ENCODE measurements at regions not wholly inside any gene's neighbourhood (a gene's known extent, or its start where the extent isn't known, plus 50 kb on each side); places are given as distances from the start of the nearest gene placed in this dataset.

DNA sequence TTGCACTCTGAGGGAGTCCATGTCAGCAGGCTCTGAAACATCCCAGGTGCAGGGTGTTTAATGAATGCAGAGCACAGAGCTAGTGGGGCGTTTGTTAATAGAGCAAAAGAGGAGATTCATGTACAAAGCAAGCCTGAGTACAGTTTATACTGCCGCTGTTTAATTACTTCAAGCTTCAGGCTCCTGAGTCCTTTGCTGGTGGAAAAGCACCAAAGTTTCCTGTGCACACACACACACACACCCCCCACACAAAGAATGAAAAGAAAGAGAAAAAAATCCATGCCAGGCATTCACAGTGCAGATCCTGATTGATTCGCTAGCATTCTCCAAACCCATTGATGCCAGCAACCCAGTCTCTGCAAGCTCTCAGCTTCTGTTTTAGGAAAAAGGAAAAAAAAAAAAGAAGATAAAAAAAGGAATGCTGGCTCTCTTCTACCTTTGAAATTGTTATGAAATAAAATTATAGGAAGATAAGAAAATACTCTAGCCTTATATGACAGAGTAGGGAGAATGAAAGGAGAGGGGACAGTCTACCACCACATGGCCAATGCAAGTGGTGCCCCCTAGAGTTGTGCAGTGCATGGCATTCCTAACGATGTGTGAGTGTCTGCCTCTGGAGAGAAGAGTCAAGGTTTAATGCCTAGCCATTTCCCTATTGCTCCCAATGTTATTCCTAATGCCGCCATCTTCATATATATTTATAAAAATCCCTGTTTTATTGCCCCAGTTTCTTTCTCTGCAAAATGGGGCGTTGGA lies 216.5 kb downstream of the TMEM114 start:
- DNase-seq: no peak

DNA sequence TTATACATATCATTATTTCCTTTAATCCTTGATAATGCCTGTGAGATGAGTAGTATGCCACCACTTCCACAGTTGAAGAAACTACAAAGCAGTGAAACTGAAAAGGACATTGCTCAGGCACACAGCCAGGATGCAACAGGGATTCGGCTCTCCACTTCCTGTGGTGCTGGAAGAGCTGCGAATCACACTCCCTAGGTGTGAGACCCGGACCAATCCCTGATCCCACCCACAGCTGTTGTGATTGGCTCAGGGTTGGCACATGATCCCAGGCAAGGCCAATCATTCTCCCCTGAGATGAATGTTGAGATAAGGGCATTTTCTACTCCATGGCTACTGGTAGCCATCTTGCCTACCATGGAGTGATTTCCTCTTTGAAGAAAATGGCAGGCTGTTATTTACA lies 218.2 kb downstream of the TMEM114 start:
- DNase-seq: no peak

DNA sequence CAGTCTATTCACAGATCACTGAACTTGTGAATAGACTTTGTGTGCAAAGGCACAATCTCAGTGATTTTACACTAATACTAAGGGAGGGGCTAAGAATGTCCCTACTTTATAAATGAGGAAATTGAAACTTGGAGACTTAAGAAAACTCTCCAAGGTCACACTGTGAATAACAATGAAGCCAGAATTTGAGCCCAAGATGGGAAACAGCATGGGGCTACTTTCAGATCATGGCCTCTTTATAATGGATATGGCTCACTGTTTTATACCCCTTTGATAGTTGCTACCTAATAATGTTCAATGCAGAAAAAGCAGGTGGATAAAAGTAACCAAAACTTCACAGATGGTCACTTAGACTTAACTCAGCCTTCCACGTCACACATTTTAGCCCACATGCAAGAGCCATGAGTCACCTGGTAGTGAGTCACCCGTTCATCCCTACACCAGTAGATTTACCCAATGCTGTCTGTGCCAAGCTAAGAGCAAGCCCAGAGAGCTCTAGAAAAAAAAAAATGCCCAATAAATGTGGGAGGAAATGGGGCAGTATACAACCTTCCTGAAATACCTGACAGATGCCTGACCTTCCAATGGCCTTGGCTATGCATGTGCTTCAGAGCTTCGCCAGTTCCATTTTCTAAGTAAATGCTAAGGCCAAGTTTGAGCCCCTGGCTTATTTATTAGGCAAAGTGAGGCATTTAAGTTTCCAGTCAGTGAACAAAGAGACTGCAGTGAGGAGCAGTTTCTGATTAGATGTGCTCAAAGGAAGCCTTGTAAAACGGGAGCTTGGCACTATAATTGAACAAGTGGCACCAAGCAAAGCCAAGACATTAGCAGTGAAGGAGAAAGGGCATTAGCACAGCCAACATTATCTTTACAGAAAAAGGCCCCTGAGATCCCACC lies 219.7 kb downstream of the TMEM114 start:
- no peak for DNase-seq

DNA sequence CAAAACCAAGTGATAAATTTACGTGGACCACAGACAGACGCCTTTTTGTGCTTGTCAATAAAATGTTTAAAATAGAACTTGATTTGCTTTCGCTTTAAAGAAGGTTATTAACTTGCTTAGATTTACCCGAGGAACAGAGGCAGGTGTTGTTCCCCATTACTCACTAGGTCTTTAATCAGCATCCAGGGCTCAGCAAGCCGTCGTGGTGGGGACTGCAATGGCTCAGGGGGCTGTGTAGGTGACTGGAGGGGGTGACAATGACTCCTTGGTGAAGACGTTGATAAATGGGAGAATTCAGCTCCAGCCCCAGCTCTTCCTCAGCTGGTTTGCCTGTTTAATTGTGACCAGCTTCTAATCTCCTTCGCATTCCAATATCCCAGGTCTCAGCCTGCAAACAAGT lies 231.4 kb downstream of the TMEM114 start:
- no peak for DNase-seq

DNA sequence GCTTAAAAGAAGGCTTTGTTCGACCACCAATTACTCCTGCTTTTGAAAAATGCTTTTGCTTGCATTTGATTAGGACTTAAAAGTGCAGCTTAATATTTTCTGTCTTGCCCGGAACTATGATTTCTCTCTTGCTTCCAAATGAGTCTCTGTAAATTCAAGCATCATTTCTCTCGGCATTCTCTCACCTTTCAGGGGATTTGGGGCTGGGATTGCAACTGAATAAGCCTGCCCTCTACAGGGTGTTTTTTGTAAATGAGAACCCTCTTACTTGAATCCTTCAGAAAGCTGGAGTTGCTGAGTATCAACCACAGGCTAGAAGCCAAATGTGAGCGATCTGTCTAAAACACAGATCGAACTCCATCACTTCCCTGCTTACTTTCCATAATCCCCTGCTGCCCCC lies 234.6 kb downstream of the TMEM114 start:
- DNase-seq: no peak

DNA sequence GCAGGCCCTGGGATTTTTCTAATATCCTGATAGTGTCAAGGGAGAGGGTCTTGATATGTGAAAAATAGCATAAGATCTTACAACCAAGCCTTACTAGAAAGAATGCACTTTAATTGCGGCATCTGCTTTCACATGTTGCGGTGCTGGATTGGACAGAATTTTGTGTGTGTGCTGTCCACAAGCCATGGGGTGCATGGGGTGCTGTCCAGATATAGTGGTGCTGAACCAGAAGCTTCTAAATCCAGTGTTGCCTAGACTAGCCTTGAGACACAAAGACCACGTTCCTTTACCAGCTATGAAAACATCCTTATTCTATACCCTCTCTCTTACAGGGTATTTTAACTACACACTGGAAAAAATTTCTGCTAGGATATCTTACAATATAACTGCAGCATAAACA lies 244.0 kb downstream of the TMEM114 start:
- no peak for DNase-seq

DNA sequence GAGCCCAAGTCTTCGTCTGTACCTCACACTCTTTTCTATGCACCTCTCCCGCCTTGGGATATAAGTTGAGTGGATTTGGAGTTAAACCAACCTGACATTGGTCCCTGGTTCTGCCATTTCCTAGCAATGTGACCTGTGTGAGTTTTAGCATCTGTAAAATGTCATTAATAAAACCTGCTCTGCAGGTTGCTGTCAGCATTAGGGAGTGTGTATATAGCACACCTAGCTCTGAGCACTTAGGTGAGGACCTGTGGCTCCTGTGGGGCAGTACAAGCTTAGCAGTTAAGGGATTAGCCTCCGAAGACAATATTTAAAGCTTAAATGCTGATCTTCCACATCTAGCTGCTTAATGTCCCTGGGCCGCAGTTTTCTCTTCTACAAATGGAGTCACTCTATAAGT lies 248.0 kb downstream of the TMEM114 start:
- DNase-seq: no peak

DNA sequence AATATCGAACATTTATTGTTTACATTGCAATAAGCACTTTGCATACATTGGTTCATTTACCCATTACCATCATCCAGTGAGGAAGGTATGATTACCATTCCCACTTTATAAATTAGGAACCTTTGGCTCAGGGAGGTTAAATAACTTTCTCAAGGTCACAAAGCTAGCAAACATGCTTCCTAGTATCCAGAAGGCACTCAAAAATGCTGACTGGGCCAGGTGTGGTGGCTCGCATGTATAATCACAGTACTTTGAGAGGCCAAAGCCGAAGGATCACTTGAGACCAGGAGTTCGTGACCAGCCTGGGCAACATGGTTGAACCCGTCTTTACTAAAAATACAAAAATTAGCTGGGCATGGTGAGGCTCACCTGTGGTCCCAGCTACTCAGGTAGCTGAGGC lies 259.6 kb downstream of the TMEM114 start:
- DNase-seq: no peak

DNA sequence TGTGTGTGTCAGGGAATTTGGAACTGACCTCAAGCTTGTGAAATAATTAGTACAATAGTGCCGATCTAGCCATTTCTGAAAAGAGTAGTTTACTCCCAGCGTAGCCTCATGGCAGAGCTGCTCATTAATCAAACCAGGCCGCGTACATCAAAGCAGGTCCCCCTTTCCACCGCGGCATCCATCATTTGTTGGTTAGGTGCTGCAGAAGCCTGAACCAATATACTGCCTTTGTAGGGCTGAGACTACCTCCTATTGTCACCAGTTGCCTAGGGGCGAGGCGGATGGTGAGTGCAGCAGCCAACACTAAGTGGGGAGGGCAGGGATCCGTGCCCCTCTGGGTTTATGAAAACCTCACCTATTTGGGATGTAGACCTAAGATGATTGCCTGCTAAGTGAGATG lies 264.1 kb downstream of the TMEM114 start:
- no peak for DNase-seq

DNA sequence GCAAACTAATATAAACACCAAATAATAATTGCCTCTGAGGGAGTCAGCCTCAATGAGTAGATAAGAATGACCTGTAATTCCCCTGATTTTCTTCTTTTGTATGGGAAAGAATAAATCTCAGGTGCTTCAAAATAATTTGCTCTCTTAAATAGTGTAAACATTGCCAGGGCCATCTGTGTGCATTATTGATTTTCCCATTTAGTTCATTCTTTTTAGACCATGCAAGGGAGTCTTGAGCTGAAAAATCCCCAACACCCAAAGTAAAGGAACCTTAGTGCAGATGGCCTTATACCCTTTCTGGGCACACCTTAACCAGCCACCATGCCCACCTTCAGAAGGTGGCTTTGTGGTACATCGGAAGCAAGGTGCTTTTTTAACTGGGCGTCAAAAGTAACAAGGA lies 267.2 kb downstream of the TMEM114 start:
- DNase-seq: no peak

DNA sequence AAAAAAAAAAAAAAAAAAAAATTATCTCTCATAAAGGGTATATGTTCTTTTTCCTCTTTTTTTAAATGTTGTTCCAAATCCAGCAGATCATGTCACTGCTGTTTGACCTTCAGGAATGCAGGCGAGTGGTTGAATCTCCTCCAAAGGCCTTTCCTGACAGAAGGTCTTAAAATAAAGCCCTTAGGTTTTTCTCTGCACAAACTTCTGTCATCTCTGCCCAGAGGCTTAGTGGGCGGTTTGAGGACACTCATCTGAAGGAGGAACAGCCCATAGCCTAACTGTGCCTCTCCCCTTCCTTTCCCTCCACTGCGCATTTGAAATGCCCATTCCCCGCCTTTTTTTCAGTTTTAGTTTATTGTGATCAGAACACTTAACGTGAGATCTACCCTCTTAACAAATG lies 270.2 kb downstream of the TMEM114 start:
- DNase-seq: no peak

DNA sequence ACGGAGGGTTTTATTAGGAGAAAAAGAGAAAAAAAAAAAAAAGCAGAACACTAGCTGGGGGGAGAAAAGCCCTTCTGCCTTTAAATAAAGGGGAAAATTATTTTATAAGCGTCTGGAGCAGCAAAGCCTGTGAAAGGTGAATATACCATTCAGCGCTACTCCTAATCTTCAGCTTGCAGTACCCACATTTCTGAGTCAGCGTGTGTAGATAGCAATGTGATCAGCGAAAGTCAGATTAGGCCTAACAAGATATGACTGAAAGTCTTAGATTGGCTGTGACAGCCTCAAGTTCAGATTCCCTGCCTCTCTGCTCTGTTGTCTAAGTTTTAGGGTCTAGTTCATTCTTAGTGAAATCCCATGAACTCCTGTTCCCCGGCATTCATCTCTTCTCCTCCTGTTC lies 279.5 kb downstream of the TMEM114 start:
- no peak for DNase-seq

DNA sequence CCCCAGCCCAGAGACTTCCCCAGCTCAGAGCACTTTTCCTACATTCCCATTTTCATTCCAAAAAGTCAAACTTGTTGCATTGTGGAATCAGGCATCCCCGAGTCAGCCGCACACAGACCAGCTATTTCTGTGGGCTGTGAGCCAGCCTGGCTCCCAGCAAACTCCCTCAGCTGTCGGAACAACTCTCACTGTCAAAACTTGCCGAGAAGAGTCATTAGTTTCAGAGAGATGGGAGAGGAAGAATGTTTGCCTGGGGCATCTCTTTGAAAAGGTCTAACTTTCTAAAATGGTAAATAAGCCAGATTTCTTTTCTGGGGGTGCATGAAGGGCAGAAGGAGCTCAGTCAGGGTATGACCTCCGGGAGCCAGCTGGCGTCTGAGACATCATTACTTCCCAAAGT lies 280.0 kb downstream of the TMEM114 start:
- no peak for DNase-seq

DNA sequence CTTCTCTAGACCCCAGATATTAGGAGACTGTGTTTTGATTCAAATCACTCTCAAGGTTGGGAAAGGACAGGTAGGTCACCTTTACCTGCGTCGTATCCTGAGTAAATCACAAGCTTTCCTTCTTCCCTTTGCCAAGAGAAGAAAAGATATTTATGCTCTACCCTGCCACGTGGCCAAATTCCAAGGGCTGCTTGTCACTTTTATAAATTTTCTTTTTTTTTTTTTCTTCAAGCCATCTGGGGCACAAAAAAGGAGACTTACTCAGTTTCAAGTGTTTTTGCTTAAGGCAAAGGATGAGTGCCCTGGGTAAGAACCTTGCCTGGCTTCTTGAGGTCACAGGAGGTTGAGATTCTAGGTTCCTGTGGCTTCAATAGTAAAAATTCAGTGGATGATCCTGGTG lies 285.1 kb downstream of the TMEM114 start:
- no peak for DNase-seq

DNA sequence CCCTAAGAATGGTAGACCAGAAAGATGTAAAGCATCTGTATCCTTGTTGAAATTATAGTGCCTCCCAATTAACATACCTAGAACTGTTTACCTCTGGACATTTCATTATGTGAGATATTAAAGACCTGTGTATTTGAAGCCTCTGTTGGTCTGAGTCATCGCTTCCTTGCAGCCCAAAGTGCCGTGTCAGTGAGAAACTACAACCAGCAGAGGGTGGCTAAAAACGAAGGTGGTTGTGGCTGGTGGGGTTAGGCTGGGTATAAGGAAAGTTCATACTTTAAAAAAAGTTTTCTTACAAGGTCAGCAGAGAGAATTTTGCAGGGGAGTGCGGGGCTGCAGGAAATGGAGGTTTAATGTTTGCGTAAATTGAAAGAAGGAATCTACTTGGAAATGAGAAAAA lies 290.7 kb downstream of the TMEM114 start:
- no peak for DNase-seq

DNA sequence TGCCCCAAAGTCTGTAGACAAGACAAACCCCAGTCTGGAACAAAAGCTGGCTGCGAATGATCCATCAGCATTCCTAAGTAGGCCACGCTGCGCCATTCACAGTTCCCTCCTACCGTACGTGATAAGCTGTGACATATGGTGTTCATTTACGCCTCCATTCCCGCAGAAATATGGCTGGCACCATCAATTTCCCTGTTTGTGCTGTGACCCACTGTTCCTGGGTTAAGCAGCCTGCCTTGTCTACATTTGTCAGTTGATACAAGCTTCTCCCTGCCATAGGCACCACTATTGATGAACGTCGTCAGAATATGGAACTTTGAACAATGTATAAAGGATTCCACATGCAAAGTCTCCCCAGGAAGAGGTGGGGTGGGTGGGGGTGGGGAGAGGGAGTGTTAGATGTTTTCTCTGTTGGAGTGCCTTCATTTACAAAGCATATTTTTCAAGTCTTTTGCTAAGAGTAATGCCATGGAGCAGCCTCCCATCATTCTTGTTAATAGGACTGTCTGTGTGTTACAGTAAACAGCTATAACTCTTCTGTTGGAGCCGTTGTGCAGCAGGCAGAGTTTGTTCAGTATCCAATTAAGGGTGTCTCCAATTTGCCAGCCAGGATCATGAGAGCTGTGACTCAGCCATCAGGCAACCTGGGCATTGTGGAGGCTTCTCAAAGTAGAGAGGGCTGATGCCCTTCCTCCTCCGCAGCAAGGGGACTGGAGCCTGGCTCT lies 294.6 kb downstream of the TMEM114 start:
- no peak for DNase-seq

DNA sequence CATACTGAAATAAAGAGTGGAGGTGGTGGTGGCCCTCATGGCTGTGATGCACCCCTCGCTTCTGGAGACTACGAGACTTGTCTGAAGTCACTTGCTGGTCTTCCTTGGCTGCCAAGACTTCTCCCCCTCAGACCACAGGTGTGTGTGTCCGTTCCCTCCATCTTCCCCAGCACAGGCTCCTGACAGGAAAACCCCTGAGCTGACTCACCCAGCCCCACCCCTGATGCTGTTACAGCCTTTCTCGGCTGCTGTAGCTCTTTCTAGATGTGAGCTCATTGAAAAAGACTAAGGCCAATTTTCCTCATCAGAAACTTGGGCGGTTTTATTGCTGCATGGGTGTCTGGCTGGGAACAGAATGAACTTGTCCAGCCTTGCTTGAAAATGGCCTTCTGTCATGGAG lies 296.9 kb downstream of the TMEM114 start:
- DNase-seq: no peak

DNA sequence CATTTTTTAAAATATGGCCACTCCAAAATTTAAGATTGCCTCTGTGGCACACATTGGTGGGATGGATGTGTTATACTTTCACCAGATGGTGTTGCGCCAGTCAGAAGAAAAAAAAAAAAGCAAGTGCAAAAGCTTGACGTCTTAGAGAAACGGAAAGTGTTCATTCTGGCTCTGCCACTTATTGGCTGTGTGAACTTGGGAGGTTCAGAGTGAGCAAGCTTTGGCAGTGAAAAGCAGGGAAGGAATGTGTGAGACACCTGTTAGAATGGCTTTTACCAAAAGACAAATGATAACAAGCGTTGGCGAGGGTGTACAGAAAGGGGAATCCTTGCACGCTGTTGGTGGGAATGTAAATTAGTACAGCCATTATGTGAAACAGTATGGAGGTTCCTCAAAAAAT lies 298.0 kb downstream of the TMEM114 start:
- no peak for DNase-seq

DNA sequence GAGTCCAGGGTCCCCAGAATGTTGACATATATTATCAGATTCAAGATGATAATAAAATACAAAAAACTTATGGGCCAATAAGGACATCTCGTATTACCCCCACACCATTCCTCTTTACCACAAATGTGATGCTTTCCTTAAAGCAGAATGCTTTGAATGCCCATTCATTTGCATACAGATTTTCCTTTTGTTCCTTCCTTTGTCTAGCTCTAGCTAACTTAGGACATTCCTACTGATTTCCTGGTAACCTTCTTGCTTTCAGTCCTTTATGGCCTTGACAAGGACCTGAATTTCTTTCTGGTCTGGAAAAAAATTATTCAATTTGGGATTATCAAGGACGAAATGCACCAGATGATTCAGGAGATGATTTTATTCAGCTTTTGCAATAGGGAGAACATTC lies 304.0 kb downstream of the TMEM114 start:
- no peak for DNase-seq

DNA sequence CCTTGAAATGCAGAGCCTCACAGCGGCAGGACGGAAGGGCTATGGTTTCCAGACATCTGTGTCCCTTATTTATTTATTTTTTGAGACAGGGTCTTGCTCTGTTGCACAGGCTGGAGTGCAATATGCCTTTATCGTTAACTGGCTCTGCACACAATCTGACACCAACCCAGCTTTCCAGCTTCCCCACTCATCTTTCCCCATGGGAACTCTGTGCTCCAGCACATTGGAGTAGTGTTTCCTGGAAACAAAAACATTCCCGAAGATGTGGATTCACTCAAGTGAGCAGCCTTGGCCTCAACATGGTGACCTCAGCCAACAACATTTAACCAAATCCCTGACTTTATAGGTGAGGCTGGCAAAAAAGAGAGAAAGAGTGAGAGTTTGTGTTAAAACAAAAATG lies 307.1 kb downstream of the TMEM114 start:
- DNase-seq: no peak

DNA sequence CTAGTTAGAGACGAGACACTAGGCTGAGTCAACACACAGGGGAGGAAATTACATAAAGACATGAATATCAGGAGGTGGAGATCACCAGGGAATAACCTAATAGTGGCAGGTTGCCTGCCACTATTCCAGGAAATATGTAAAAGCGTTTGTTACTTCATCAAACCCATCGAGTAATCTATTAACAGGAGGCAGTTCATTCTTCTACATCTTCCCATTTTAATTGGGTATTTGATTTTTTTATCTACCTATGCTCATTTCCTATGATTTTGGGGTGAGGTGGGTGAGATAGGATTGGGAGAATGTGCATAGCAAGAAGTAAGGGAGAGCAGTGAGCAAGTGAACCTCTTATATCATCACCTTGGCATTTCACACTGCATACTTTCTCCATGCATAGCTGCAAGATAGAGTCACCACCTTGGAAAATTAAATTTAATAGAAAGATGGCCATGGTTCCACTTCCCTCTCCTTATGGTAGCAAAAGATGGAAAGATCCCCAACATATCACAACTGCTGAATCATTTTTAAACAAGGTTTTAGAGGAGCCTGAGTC lies 312.2 kb downstream of the TMEM114 start:
- no peak for DNase-seq

DNA sequence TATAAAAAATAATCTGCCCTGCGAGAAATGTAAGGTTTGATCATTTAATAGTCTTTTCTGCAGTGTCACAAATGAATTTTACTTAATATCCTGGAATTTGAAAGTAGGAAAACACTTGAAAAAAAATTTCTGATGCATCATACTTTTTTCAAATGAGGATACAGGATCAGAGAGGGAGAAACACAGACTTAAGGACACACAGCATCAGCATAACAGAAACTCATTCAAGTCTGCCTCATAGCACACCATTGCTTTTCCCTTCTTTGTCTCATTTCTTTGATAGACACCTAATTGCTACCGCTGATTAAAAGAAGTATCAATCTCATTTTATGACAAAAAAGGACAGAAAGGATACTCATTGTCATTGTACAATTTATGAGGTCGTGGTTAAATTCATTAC lies 319.0 kb downstream of the TMEM114 start:
- DNase-seq: no peak

DNA sequence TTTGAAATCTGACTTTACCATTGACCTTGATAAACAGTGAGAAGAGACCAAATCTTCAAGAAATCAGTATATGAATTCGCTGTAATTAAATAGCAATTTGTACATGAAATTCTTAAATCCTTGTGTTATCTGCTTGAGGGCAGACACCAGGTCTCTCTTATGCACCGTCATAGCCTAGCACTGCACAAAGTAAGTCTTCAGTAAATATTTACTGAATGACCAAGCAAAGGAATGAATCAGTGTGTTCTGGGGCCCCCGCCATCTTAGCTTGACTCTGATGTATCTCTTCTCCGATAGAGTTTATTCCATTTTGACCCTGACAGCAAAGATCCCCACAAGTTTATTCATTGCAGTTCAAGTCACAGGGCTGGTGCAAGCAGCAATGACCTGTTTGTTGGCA lies 328.0 kb downstream of the TMEM114 start:
- DNase-seq: no peak

DNA sequence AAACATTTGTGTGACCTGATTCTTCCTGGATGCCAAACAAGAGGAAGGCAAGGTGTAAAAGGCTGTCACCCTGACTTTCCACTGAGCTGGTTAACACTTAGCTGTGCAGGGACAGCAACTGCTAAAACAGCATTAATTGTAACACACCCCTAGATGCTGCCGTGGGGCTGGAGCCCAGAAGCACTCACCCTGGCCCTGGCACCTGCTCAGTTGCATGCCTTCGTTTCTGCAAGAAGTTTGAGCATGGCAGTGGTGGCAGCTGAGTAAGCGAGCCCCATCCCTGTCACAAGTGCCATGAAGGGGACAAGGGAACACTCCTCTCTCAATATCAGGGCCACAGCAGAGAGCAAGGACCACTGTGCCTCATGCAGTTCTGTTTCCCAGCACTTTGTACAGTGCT lies 330.2 kb downstream of the TMEM114 start:
- DNase-seq: no peak
